Activated T-helper 1 cell treated with anti-CD3 and anti-CD28 coated beads, Interleukin-2, amount 50 U/mL, for 16 hours (primary cell): ENCODE measurements at regions not wholly inside any gene's neighbourhood (a gene's known extent, or its start where the extent isn't known, plus 50 kb on each side); places are given as distances from the start of the nearest gene placed in this dataset.
"Not testable (repeated sequence)": the region's sequence is repeated elsewhere in the genome, so short reads cannot be mapped to it uniquely, and the experiment has no call there.

Source experiments
- DNase-seq, 2 donors: peaks; one replicate each; pipeline ENCODE4 v3.0.0-alpha.2; 2020; ENCODE audit warnings: low read depth in 1 of 2, low spot score in 1 of 2

DNA sequence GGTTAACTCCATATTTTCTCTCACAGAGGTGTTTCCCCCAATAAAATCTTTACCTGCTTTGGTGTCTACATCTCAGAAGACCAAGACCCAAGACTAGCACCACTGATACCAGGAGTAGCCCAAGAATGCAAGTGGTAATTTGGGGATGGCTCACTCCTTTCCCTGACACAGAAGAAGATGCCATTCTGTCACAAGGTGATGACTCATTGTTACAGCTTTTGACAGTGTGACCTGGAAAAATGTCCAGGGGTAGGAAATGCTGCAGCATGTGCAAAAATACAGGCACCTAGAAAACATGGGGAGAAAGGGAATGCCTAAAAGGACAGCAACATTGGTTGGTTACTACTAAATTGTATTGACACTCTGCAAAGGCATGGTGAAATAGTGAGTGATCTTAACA, 254.0 kb upstream of the GJE1 start:
- no peak for DNase-seq

DNA sequence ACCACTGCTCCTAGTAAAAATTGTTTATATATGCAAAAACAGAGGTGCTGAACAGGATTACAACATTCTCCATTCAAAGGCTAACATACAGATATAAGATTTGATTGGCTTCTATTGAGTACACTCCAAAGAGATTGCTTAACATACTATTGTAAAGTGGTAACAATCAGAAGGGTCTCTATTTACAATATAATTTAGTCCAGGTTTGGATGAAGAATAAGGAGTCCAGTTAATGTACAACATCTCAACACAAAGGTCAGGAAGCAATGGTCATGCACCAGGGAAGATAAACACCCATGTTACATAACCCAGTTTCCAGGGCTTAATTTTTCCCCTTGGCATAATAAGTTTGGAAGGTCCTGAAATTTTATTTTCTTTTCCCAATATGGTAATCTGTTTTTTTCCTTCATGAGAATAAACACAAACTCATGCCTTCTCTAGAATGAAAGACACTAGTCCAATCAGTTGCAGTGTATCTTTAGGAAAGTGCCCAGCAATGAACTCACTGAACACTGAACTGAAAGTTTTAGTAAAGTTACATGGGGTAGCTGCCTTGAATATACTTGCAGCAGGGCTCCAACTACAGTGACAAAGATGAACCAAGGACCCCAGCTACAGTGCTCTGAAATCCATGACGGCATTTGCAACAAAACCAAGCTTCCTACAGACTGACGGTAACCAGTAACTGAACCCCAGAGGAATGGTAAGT, 255.3 kb upstream of the GJE1 start:
- no peak for DNase-seq

DNA sequence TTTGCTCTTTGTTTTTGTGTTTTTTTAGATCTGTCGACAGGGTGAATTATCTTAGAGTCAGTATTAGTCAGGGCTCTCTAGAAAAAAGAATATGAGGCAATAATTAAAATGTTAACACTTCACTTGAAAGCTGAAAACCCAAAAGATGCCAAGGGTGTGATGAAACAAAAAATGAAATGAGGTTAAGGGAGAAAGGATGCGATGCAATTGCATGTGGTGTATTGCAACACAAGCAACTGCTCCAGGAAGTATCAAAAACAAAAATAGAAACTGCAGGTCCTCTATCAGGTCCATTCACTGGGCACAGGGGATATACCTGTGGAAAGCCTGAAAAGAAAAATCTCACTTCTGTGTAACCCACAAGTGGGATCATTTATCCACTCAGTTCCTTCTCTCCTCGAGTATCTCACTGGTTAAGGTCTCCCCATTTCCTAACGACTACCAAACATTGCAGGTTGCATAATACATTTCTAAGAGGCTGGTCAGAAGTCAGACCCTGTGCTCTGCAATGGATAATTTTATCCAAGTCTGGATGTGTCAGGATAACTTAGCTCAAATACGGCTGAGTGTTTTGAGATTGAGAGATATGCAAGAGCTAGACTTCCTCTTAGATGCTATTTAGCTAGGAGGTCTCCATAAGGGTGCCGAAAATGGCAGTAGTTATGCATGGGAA, 257.7 kb upstream of the GJE1 start:
- no peak for DNase-seq

DNA sequence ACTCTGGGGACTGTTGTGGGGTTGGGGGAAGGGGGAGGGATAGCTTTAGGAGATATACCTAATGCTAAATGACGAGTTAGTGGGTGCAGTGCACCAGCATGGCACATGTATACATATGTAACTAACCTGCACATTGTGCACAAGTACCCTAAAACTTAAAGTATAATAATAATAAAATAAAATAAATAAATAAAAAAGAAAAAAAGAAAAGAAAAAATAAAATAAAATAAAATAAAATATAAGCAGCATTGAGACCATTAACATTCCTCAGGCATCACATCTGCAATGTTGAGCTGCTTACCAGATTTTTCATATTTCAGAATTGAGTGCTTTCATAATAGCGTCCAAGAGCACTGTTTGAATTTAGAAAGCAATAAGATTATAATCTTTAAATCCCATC, 263.2 kb upstream of the GJE1 start:
- not testable (repeated sequence) for DNase-seq

DNA sequence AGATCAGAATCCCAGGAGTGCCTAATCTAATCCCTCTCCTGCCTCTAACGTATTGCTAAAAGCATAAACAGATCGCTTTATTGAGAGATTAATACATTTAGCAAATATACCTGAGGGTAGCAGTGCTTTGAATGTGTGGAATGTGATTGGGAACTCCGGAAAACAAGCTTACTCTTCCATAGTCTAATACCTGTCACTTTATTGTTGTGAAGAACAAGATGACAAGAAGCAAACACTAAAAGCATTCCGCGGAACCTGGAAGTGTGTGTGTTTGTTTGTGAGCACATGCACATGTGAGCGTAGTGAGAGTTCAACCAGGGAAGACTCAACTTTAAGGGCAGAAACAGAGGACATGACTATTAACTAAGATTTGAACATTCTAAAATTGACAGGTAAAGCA, 265.0 kb upstream of the GJE1 start:
- no peak for DNase-seq

DNA sequence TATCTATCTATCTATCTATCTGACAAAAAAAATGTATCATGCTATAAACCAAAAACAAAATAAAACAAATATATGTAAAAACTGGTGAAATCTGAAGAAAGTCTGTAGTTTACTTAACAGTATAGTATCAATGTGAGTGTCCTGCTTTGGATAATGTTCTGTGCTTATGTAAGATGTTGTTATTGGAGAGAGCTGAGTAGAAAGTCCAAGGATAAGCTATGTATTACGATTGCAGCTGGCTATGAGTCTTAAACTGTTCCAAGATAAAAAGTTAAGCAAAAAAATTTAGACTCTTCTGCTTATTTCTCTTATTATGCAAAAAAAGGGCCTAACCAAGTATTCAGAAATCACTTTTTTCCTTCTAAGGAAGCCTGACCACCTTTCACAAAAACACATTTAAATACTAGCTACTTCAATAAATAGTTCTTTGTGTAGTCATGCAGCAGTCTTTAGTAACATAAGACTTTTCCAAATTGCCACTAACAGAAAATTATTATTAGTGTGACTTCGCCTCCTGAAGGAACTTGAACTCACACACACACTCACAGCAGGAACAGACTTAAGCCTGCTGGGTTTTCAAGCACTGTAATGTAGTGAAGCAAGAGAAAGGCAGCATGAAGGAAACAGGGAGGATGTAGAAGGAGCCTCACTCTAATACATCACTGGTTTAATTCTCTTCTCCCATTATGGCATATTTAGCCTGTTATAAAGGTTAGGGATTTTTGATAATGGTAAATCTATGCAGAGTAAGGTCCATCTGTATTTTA, 265.8 kb upstream of the GJE1 start:
- DNase-seq: no peak

DNA sequence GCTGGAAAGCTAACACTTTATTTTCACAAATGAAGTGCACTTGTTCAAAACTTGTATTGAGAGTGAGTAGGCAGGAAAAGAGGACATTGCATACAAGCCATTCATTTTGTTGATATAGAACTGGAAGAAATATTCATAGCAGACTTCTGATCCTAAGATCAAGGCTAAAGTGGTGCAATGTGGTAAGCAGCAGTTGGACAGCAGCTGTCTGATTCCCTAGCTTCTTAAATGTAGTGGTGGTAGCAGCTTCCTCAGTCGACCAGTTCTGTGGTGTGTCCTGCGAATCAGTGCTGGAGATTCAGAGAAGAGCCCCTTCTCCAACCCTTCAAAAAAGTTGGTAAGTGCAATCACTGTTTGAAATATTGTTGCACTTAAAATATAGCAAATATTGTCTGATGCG, 281.7 kb upstream of the GJE1 start:
- DNase-seq: no peak

DNA sequence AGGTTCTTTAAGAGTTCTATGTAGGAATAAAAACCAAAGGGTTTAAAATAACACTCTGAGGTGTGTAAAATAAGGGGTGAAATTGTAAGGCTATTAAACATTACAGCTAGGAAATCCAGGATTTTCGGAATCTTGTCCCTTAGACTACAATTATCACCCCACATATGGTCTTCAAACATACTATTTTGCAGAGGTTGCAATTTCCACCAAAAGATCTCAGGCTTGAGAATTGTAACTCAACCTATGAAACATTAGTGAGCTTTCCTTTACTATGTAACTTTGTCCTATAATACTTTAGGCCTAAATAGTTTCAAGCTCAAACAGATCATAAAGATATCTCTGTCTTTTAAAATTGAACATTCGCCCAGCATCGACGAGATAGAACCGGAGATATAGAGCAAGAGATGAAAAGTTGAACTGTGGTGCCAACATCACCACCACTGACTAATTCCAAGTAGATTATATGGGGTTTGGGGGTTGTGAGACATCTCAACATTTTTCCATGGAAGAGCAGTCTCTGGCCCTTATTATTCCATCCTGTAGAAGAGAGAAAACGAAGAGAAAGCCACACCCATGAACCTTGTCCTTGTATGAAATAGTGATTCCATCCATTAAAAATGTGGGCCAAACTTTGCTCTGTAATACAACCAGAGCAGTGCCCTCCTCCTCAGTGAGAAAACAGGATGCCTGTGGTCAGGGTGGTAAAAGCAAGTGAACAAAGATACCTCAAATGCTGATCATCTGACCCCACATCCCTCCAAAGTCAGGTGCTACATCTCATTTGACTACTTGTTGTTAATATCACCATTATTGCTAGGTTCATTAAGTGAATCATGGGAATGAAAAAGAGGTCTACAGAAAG, 284.5 kb upstream of the GJE1 start:
- DNase-seq: no peak

DNA sequence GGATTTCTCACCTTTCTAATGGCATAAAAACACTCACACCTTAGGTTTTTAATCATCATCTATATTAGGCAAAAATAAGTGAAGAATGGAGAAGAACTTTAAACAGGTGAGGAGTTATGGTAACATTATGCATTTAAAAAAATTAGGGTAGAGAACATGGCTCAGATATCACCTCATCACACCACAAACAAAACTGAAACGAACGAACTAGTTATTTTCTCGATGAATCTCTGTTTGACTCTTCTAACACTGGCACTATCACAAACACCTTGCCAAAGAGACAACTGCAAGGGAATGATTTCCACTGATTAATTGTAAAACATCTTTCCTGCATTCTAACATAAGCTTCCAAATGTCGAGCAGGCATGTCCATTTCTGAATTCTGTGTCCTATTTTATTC, 286.1 kb upstream of the GJE1 start:
- no peak for DNase-seq

DNA sequence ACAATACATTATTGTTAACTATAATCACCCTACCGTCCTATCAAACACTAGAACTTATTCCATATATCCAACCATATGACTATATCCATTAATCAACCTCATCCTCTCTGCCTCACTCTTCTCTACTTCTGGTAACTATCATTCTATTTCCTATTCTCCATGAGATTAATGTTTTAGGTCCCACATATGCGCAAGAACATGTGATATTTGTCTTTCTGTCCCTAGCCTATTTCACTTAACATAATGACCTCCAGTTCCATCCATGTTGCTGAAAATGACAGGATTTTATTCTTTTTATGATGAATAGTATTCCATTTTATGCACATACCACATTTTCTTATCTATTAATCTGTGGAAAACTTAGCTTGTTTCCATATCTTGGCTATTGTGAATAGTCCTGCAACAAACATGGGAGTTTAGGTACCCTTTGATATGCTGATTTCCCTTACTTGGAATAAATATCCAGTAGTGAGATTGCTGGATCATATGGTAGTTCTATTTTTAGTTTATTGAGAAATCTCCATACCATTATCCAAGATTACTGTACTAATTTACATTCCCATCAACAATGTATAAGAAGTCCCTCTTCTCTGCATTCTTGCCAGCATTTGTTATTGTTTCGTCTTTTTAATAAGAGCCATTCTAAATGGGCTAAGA, 289.4 kb upstream of the GJE1 start:
- DNase-seq: no peak

DNA sequence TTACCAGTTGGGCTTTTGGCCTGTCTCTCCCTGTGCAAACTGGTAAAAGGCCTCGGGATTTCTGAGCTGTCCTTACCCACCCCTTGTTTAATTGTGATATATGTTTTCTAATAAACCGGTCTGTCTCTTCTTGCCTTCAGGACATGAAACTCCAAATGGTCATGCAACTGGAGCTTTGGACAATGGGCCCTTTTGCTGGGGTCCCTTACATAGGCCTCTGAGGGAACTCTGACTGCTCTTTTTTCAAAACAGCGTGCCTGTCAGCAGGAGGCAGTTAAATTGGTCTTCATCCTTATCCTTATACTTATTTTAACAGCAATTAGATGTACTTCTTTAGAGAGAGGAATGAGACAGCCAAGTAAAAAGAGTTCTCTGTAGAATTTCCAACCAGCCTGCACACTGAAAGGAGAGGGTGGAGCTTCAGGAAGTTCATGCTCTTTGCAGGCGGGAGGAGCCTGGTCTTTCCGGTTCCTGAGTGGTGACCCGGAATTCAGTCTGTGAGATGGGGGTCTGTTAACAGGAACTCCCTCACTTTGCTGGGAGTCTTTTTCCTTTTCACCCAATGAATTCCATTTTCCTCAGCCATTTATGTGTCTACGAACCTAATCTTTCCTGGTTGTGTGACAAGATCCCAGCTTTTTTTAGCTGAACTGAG, 299.6 kb upstream of the GJE1 start:
- DNase-seq: no peak

DNA sequence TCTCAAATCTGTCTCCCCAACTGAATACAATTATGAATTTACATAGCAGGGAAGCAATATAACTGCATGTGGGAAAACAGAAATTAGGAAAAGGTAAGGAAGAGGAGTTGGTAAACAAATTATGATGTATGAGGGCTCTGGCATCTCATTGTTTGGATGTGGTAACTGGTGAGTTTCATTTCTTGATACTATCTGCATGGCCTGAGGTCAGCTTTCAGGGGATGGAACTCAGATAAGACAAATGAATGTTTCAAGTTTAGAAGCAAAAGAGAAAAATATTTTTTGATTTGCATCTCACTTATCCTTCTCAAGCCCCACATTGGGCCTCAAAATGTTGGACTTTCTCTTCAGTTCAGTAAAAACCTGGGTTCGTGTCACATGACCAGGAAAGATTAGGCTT, 302.2 kb upstream of the GJE1 start:
- DNase-seq: no peak

DNA sequence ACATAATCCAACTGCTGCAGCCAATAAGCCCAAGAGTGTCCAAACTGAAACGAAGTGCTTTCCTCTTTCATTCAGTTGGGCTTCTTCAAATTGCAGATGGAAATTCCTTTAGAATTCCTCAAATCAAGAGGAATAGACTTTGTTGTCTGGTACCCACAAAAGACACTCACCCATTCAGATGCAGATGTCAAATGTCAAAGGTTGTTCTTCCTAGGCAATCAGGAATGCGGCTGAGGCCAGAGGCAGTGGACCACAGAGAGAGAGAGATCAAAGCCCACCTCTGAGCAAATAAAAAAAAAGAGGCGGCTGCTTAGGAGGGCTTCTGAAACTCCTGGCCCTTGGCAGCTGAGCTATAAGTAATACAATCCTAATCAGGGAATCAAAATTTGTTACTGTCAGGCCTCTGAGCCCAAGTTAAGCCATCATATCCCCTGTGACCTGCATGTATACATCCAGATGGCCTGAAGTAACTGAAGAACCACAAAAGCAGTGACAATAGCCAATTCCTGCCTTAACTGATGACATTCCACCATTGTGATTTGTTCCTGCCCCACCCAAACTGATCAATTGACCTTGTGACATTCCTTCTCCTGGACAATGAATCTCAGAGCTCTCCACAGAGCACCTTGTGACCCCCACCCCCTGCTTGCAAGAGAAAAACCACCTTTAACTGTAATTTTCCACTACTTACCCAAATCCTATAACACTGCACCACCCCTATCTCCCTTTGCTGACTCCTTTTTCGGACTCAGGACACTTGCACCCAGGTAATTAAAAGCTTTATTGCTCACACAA, 303.0 kb upstream of the GJE1 start:
- no peak for DNase-seq

DNA sequence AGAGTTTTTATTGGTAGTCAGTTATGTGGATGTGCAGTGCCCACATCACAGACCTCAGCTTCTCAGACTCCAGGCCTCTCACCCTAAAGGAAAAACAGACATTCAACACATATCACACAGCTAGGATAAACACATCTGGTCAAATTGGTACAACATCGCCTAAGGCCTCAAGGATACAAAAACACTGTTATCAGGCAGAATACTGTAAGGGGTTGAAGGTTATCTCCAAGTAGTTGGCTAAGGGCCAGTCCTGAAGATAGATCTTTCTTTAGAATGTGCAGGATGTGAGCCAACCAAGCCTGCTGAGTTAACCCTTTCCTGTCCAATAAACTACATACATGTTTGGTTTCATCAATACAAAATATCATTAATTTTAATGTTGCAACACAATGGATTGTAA, 308.4 kb upstream of the GJE1 start:
- no peak for DNase-seq

DNA sequence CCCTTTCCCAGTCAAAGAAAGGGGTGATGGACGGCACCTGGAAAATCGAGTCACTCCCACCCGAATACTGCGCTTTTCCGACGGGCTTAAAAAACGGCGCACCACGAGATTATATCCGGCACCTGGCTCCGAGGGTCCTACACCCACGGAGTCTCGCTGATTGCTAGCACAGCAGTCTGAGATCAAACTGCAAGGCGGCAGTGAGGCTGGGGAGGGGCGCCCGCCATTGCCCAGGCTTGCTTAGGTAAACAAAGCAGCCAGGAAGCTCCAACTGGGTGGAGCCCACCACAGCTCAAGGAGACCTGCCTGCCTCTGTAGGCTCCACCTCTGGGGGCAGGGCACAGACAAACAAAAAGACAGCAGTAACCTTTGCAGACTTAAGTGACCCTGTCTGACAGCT, 317.7 kb upstream of the GJE1 start:
- DNase-seq: not testable (repeated sequence)

DNA sequence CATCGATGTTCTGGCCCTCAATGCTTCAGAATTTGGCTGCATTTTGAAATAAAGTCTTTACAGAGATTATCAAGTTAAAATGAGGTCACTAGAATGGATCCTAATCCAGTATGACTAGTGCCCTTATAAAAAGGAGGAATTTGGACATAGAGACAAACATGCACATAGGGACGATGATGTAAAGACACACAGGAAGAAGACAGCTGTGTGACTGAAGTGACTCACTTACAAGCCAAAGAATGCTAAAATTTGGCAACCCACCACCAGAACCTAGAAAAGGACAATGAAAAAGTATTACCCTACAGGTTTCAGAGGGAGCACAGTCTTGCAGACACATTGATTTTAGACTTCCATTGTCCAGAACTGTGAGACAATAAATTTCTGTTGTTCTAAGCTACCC, 322.8 kb upstream of the GJE1 start:
- DNase-seq: no peak

DNA sequence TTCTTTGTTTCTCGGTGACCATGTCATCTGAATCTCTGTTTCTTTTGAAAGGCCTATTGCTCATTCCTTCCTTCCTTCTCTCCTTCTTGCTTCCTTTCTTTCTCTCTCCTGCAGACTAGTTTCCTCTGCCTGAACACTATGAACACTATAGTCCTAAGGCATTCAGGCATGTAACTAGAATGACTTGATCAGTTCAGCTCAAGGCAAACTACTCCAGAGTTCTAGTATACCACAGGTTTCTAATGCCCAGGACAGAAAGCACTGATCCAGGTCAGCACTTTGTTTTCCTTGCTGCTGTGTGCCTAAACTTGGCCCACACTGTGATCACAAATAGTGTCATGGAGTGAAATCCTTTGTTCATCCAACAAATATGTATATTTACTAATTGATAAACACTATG, 324.1 kb upstream of the GJE1 start:
- DNase-seq: no peak

DNA sequence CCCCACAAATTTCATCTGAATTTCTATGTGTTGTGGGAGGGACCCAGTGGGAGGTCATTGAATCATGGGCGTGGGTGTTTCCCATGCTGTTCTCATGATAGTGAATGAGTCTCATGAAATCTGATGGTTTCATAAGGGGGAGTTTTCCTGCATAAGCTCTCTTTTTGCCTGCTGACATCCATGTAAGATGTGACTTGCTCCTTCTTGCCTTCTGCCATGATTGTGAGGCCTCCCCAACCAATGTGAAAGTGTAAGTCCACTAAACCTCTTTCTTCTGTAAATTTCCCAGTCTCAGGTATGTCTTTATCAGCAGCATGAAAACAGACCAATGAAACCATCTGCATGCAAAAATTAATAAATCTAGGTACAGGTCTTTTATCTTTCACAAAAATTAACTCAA, 331.8 kb upstream of the GJE1 start:
- DNase-seq: not testable (repeated sequence)

DNA sequence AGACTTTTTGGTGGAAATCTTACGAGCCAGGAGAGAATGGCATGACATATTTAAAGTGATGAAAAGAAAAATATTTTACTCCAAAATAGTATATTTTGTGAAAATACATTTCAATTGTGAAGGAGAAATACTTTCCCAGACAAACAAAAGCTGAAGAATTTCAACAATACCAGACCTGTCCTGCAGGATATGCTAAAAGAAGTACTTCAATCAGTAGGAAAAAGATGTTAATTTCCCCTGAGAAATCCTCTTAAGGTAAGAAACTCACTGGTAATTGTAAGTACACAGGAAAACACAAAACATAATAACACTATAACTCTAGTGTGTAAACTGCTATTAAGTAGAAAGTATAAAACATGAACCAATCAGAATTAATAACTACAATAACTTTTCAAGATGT, 341.8 kb upstream of the GJE1 start:
- DNase-seq: no peak

DNA sequence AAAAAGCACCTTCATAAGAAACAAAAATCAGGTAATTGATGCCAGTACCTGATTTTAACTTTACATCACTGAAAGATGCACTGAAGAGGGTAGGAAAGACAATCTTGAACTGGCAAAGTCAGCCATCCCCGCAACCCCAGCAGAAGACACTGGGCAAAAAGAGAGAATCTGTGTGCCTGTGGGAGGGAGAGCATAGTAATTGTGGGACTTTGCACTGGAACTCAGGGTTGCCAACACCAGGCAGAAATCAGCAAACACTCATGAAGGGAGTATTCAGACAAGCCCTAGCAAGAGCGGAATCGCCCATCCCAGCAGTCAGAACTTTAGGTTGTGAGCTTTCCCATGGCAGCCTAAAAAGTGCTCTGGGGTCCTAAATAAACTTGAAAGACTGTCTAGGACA, 344.6 kb upstream of the GJE1 start:
- no peak for DNase-seq
